Activated T-cell treated with anti-CD3 and anti-CD28 coated beads, Interleukin-2, amount 50 U/mL, for 72 hours (primary cell): ENCODE measurements at regions not wholly inside any gene's neighbourhood (a gene's known extent, or its start where the extent isn't known, plus 50 kb on each side); places are given as distances from the start of the nearest gene placed in this dataset.

Source experiments
- ATAC-seq, 2 donors: fragments of 150-1000 bp; cut with Tn5 transposase; replicated peaks in 1 of 2; 2 replicates each; pipeline ENCODE4 v1.10.0; 2021; ENCODE audit warnings: moderate library complexity in 2 of 2, mild to moderate bottlenecking in 1 of 2
- DNase-seq, 2 donors: peaks; one replicate each; pipeline ENCODE4 v3.0.0; 2021 to 2022; ENCODE audit warnings: mixed read lengths in 1 of 2
- H3K27ac Mint-ChIP-seq: one replicate; pipeline ENCODE4 v1.8.0; 2022; ENCODE audit warnings: mild to moderate bottlenecking, moderate library complexity, mixed read lengths
- H3K27me3 Mint-ChIP-seq: one replicate; pipeline ENCODE4 v1.8.0; 2022; ENCODE audit warnings: low read depth, mixed read lengths
- H3K36me3 Mint-ChIP-seq, 2 donors: one replicate each; pipeline ENCODE4 v1.8.0; 2022; ENCODE audit warnings: mixed read lengths in 2 of 2, mild to moderate bottlenecking in 1 of 2; ENCODE audit not compliant: insufficient read depth in 2 of 2
- H3K4me1 Mint-ChIP-seq: one replicate; pipeline ENCODE4 v1.8.0; 2022; ENCODE audit warnings: low read depth, mixed read lengths
- H3K4me3 Mint-ChIP-seq, 2 donors: one replicate each; pipeline ENCODE4 v1.8.0; 2022; ENCODE audit warnings: mild to moderate bottlenecking in 2 of 2, mixed read lengths in 2 of 2, moderate library complexity in 2 of 2
- H3K9me3 Mint-ChIP-seq, 2 donors: one replicate each; pipeline ENCODE4 v1.8.0; 2022; ENCODE audit warnings: mixed read lengths in 2 of 2

- no peaks in the 10 kb centered on the region for H3K4me1 Mint-ChIP-seq
- H3K4me3 Mint-ChIP-seq = no peak overlapping the region
- no peak for DNase-seq
- H3K9me3 Mint-ChIP-seq = peaks cover 0 to under 1% of the 10 kb centered on the region in 2 donors
- no peaks in the 10 kb centered on the region for H3K36me3 Mint-ChIP-seq
- no peaks in the 10 kb centered on the region for H3K27me3 Mint-ChIP-seq
- H3K27ac Mint-ChIP-seq = no peak overlapping the region
- no peak for ATAC-seq
These were observed 753.4 kb downstream of the QKI start for GRCh38 chr6:164167873-164168405.

- DNase-seq = no peak
- H3K4me3 Mint-ChIP-seq = no peak overlapping the region
- no peaks in the 10 kb centered on the region for H3K36me3 Mint-ChIP-seq
- ATAC-seq = no peak
- H3K27ac Mint-ChIP-seq = no peak overlapping the region
- H3K4me1 Mint-ChIP-seq = no peaks in the 10 kb centered on the region
- peaks cover 0 to 1% of the 10 kb centered on the region in 2 donors for H3K9me3 Mint-ChIP-seq
- no peaks in the 10 kb centered on the region for H3K27me3 Mint-ChIP-seq
These were observed 752.5 kb downstream of the QKI start for GRCh38 chr6:164166996-164167395.

DNA sequence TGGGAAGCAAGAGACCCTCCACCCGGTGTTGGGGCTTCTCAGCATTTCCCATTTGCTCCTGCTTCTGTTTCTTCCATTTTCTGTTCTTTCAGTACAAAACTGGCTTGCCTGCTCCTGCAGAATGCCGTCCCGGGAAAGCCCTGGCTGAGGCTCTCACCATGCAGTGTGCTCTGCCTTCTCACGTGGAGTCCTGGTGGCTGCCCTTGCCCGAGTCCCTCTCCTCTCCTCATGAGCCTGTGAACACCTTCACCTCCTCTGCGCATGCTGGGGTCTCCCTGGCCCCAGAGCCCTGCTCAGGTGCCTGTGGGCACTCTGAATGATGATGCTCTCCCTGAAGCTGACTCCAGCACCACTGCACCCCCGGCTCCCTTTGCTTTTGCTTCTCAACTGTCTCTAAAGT, 752.0 kb downstream of the QKI start:
- H3K36me3 Mint-ChIP-seq = no peaks in the 10 kb centered on the region
- DNase-seq = no peak
- no peaks in the 10 kb centered on the region for H3K27me3 Mint-ChIP-seq
- H3K4me3 Mint-ChIP-seq = no peak overlapping the region
- no peak for ATAC-seq
- H3K27ac Mint-ChIP-seq = no peak overlapping the region
- H3K4me1 Mint-ChIP-seq = no peaks in the 10 kb centered on the region
- peaks cover 0 to 5% of the 10 kb centered on the region in 2 donors for H3K9me3 Mint-ChIP-seq

- no peaks in the 10 kb centered on the region for H3K4me1 Mint-ChIP-seq
- no peak for DNase-seq
- no peak overlapping the region for H3K4me3 Mint-ChIP-seq
- no peak overlapping the region for H3K27ac Mint-ChIP-seq
- H3K9me3 Mint-ChIP-seq = peaks cover 4 to 6% of the 10 kb centered on the region in 2 donors
- no peaks in the 10 kb centered on the region for H3K36me3 Mint-ChIP-seq
- ATAC-seq = no peak
- H3K27me3 Mint-ChIP-seq = no peaks in the 10 kb centered on the region
These were observed 750.4 kb downstream of the QKI start for GRCh38 chr6:164164876-164165275.

DNA sequence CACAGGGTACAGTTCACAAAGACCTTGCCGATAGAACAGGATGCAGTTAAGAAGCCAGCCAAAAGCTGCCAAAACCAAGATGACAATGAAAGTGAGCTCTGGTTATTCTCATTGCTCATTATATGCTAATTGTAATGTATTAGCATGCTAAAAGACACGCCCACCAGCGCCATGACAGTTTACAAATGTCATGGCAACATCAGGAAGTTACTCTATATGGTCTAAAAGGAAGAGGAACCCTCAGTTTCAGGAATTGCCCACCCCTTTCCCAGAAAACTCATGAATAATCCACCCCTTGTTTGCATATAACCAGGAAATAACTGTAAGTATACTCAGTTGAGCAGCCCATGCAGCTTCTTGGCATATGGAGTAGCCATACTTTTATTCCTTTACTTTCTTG, 748.7 kb downstream of the QKI start:
- no peaks in the 10 kb centered on the region for H3K36me3 Mint-ChIP-seq
- peaks cover 6% of the 10 kb centered on the region in 2 donors for H3K9me3 Mint-ChIP-seq
- ATAC-seq = no peak
- DNase-seq = no peak
- no peaks in the 10 kb centered on the region for H3K27me3 Mint-ChIP-seq
- H3K4me3 Mint-ChIP-seq = no peak overlapping the region
- H3K4me1 Mint-ChIP-seq = no peaks in the 10 kb centered on the region
- H3K27ac Mint-ChIP-seq = no peak overlapping the region

GRCh38 chr6:164159061-164159460, 744.5 kb downstream of the QKI start:
- Mint-ChIP-seq H3K4me1 (no peaks in the 10 kb centered on the region), H3K27ac (no peak overlapping the region), H3K36me3 (peaks cover 0 to 2% of the 10 kb centered on the region in 2 donors), H3K27me3 (no peaks in the 10 kb centered on the region), H3K4me3 (no peak overlapping the region), H3K9me3 (peaks cover 12 to 14% of the 10 kb centered on the region in 2 donors)
- ATAC-seq (no peak), DNase-seq (no peak)

DNA sequence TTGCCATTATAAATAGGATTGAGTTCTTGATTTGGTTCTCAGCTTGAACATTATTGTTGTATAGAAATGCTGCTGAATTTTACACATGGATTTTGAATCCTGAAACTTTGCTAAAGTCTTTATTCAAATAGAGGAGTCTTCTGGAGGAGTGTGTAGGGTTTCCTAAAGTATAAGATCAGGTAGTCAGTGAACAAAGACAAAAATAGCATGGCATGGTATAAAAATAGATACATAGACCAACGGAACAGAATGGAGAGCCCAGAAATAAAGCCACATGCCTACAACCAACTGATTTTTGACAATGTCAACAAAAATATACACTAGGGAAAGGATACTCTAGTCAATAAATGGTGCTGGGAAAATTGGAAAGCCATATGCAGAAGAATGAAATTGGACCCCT, 740.1 kb downstream of the QKI start:
- H3K36me3 Mint-ChIP-seq = peaks cover 0 to 2% of the 10 kb centered on the region in 2 donors
- no peaks in the 10 kb centered on the region for H3K27me3 Mint-ChIP-seq
- H3K4me1 Mint-ChIP-seq = no peaks in the 10 kb centered on the region
- peaks cover 6 to 10% of the 10 kb centered on the region in 2 donors for H3K9me3 Mint-ChIP-seq
- H3K4me3 Mint-ChIP-seq = no peak overlapping the region
- ATAC-seq (no peak), DNase-seq (no peak)
- H3K27ac Mint-ChIP-seq = no peak overlapping the region

DNA sequence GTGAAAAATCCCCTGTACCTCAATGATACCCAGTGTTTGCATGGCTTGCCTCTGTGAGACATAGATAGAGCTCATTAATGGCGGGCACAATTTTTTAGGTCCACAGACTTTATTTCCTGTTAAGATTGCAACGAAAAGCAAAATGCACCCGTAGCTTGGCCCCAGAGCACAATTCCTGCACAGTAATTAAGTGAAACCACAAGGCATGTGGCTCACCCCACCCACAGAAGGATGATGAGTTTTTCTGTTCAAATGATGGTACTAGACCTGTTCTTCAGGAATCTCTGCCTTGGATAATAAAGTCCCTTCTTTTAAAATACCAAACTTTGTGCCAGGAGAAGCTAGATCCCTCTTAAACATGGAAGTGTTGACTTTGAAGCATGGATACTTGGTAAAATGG, 738.1 kb downstream of the QKI start:
- Mint-ChIP-seq H3K27me3 (no peaks in the 10 kb centered on the region), H3K27ac (no peak overlapping the region), H3K4me3 (no peak overlapping the region), H3K36me3 (peaks cover 0 to 2% of the 10 kb centered on the region in 2 donors), H3K9me3 (peaks cover 2 to 7% of the 10 kb centered on the region in 2 donors), H3K4me1 (no peaks in the 10 kb centered on the region)
- ATAC-seq (no peak), DNase-seq (no peak)

DNA sequence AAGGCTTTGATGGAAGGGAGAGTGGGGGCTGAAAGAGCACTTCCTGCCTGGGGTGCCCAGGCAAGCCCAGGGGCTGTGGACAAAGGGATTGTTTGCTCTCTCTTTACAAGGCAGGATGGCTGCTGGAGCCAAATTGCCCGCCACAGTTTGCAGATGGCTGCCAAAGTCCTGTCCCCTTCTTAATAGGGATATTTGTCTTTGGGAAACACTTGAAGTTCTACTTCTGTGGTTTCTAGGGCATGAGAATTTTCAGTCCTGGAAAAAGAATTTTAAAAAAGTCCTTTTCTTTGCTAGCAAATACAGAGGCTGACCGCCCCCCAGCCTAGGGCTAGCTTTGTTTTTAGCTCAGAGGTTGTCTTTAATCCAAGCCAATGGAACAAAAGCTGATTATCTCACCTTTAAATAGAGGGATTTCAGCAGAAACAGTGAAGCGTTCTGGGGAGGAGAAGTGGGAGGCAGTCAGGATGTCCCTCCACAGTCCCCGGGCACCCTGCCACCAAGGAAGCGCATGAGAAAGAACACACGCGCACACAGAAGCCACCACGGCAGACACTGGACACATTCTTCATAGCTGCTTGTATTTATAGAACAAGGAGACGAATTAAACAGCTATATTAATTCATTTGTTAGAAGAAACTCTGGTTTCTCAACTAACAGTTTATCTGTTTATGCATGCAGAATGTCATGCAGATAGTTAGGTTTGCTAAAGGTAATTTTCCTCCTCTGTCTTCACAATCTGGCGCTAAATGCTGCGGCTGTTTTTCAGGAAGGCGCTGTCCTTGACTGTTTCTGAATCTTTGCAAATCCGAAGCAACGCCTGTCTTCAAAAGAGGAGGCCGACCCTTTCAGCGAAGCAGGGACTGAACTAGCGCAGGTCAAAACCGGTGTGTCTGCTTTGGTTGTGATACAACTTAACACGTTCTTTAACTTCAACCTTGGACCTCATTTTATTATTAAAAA, 736.9 kb downstream of the QKI start:
- no peak overlapping the region for H3K27ac Mint-ChIP-seq
- no peaks in the 10 kb centered on the region for H3K4me1 Mint-ChIP-seq
- H3K27me3 Mint-ChIP-seq = no peaks in the 10 kb centered on the region
- no peak overlapping the region for H3K4me3 Mint-ChIP-seq
- H3K9me3 Mint-ChIP-seq = peaks cover 2% of the 10 kb centered on the region in 2 donors
- no peaks in the 10 kb centered on the region for H3K36me3 Mint-ChIP-seq
- no peak for ATAC-seq
- DNase-seq = no peak

- Mint-ChIP-seq H3K4me3 (no peak overlapping the region), H3K36me3 (no peaks in the 10 kb centered on the region), H3K9me3 (peaks cover 2% of the 10 kb centered on the region in 2 donors), H3K27ac (no peak overlapping the region), H3K27me3 (no peaks in the 10 kb centered on the region), H3K4me1 (no peaks in the 10 kb centered on the region)
- DNase-seq = no peak
- ATAC-seq = no peak
These were observed 735.7 kb downstream of the QKI start for GRCh38 chr6:164150232-164150631.

DNA sequence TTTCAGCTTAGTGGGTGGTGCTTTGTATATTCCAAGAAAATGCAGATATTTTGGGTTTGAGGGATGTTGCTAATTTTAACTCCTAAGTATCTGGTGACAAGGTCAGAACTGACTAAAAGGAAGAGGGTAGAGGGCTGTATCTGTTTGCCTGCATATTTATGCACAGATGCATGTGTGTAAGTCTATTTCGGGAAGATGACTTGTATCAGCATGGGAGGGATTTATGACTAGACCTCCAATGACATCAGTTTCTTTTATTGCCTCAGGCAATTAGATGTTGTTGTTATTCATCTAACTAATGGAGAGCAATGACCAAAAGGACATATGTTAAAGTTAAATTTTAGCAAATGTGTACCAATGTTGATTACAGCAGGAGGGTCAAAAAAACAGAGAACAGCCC, 734.3 kb downstream of the QKI start:
- H3K4me1 Mint-ChIP-seq = no peaks in the 10 kb centered on the region
- H3K27ac Mint-ChIP-seq = no peak overlapping the region
- no peaks in the 10 kb centered on the region for H3K27me3 Mint-ChIP-seq
- no peak for ATAC-seq
- no peak for DNase-seq
- peaks cover 0 to 2% of the 10 kb centered on the region in 2 donors for H3K9me3 Mint-ChIP-seq
- H3K4me3 Mint-ChIP-seq = no peak overlapping the region
- no peaks in the 10 kb centered on the region for H3K36me3 Mint-ChIP-seq

DNA sequence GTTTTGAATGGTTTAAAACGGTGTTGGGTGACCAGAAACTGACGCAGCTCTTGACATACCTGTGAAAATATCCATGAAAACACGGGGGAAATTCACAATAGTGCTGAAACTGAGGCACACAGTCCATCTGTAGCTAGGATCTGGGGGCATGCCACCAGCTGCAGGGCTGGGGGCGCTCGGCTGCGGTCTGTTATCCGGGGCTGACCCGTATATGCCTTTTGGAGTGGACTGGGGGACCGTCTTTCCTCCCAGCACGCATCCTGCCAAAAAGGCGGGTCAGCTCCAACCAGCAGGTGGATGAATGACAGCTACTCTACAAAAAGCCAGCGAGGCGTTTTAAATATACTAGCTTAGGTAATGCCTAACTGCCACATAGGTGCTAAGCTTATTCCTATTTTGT, 729.8 kb downstream of the QKI start:
- Mint-ChIP-seq H3K9me3 (peaks cover 0 to 2% of the 10 kb centered on the region in 2 donors), H3K4me1 (no peaks in the 10 kb centered on the region)
- no peak for ATAC-seq

GRCh38 chr6:164142322-164142721, 727.8 kb downstream of the QKI start:
- Mint-ChIP-seq H3K27ac (no peak overlapping the region), H3K9me3 (no peaks in the 10 kb centered on the region), H3K36me3 (no peaks in the 10 kb centered on the region), H3K4me1 (no peaks in the 10 kb centered on the region), H3K4me3 (no peak overlapping the region), H3K27me3 (no peaks in the 10 kb centered on the region)
- ATAC-seq (no peak), DNase-seq (no peak)

More for the DNA sequence above, 729.8 kb downstream of the QKI start:
- no peak for DNase-seq
- Mint-ChIP-seq H3K36me3 (no peaks in the 10 kb centered on the region), H3K27me3 (no peaks in the 10 kb centered on the region), H3K27ac (no peak overlapping the region), H3K4me3 (no peak overlapping the region)
